ENCODE measurements at regions not wholly inside any gene's neighbourhood (a gene's known extent, or its start where the extent isn't known, plus 50 kb on each side); places are given as distances from the start of the nearest gene placed in this dataset.

- no peaks in the 10 kb centered on the region for H3K36me3 ChIP-seq (ENCODE audit: low read length)
- no peak overlapping the region for H3K27ac ChIP-seq (ENCODE audit: low read depth, low read length)
- H3K9me2 ChIP-seq (replicated peaks; ENCODE audit: insufficient read depth, low read length): no peaks in the 10 kb centered on the region
- H3K9ac ChIP-seq (ENCODE audit: low read length): no peak overlapping the region
- no peaks in the 10 kb centered on the region for H3K79me2 ChIP-seq (ENCODE audit: insufficient read depth, low read length)
- no peaks in the 10 kb centered on the region for H3K9me3 ChIP-seq (ENCODE audit: insufficient read depth, low read length)
- TF ChIP-seq EZH2phosphoT487 (conservative IDR thresholded peaks at IDR 0.05; ENCODE audit: low read length): no peak
- TF ChIP-seq CTCF (IDR thresholded peaks at IDR 0.05; ENCODE audit: insufficient read depth, low read length, poor library complexity, severe bottlenecking): no peak
- no peak overlapping the region for H3K4me3 ChIP-seq (ENCODE audit: insufficient read depth, low read length, poor library complexity, severe bottlenecking)
- no peaks in the 10 kb centered on the region for H4K20me1 ChIP-seq (ENCODE audit: low read depth, low read length)
- no peak overlapping the region for H2AFZ ChIP-seq (ENCODE audit: low read depth, low read length, severe bottlenecking)
- H3F3A ChIP-seq (ENCODE audit: insufficient read depth): no peaks in the 10 kb centered on the region
- no peaks in the 10 kb centered on the region for H3K27me3 ChIP-seq (ENCODE audit: low read length)
- H3K4me2 ChIP-seq (ENCODE audit: low read depth, low read length, poor library complexity, severe bottlenecking): no peak overlapping the region
Measured at GRCh38 chrX:25279510-25279909, 263.7 kb upstream of the ARX start.

GRCh38 chrX:25278341-25278740 is 262.6 kb upstream of the ARX start:
- Histone ChIP-seq H3K27ac (ENCODE audit: low read depth, low read length) (no peak overlapping the region), H3K4me2 (ENCODE audit: low read depth, low read length, poor library complexity, severe bottlenecking) (no peak overlapping the region), H3K9me3 (ENCODE audit: insufficient read depth, low read length) (no peaks in the 10 kb centered on the region), H3F3A (ENCODE audit: insufficient read depth) (no peaks in the 10 kb centered on the region), H3K27me3 (ENCODE audit: low read length) (no peaks in the 10 kb centered on the region), H3K4me3 (ENCODE audit: insufficient read depth, low read length, poor library complexity, severe bottlenecking) (no peak overlapping the region), H3K9me2 (replicated peaks; ENCODE audit: insufficient read depth, low read length) (no peaks in the 10 kb centered on the region), H4K20me1 (ENCODE audit: low read depth, low read length) (no peaks in the 10 kb centered on the region), H3K9ac (ENCODE audit: low read length) (no peak overlapping the region), H3K36me3 (ENCODE audit: low read length) (no peaks in the 10 kb centered on the region), H3K79me2 (ENCODE audit: insufficient read depth, low read length) (no peaks in the 10 kb centered on the region), H2AFZ (ENCODE audit: low read depth, low read length, severe bottlenecking) (no peak overlapping the region)
- TF ChIP-seq CTCF (IDR thresholded peaks at IDR 0.05; ENCODE audit: insufficient read depth, low read length, poor library complexity, severe bottlenecking) (no peak), EZH2phosphoT487 (conservative IDR thresholded peaks at IDR 0.05; ENCODE audit: low read length) (no peak)

- Histone ChIP-seq H3K27me3 (ENCODE audit: low read length) (no peaks in the 10 kb centered on the region), H3K36me3 (ENCODE audit: low read length) (no peaks in the 10 kb centered on the region), H3F3A (ENCODE audit: insufficient read depth) (no peaks in the 10 kb centered on the region), H3K4me3 (ENCODE audit: insufficient read depth, low read length, poor library complexity, severe bottlenecking) (no peak overlapping the region), H3K9ac (ENCODE audit: low read length) (no peak overlapping the region), H2AFZ (ENCODE audit: low read depth, low read length, severe bottlenecking) (no peak overlapping the region), H3K9me2 (replicated peaks; ENCODE audit: insufficient read depth, low read length) (no peaks in the 10 kb centered on the region), H3K4me2 (ENCODE audit: low read depth, low read length, poor library complexity, severe bottlenecking) (no peak overlapping the region), H4K20me1 (ENCODE audit: low read depth, low read length) (no peaks in the 10 kb centered on the region), H3K9me3 (ENCODE audit: insufficient read depth, low read length) (no peaks in the 10 kb centered on the region), H3K79me2 (ENCODE audit: insufficient read depth, low read length) (no peaks in the 10 kb centered on the region), H3K27ac (ENCODE audit: low read depth, low read length) (no peak overlapping the region)
- TF ChIP-seq CTCF (IDR thresholded peaks at IDR 0.05; ENCODE audit: insufficient read depth, low read length, poor library complexity, severe bottlenecking) (no peak), EZH2phosphoT487 (conservative IDR thresholded peaks at IDR 0.05; ENCODE audit: low read length) (no peak)
Measured at GRCh38 chrX:25277574-25277973, 261.8 kb upstream of the ARX start.

- H3F3A ChIP-seq (ENCODE audit: insufficient read depth): no peaks in the 10 kb centered on the region
- no peak overlapping the region for H3K27ac ChIP-seq (ENCODE audit: low read depth, low read length)
Measured at GRCh38 chrX:25275159-25275558, 259.4 kb upstream of the ARX start.

More at GRCh38 chrX:25275159-25275558, 259.4 kb upstream of the ARX start:
- Histone ChIP-seq H3K36me3 (ENCODE audit: low read length) (no peaks in the 10 kb centered on the region), H3K9me2 (replicated peaks; ENCODE audit: insufficient read depth, low read length) (no peaks in the 10 kb centered on the region), H3K27me3 (ENCODE audit: low read length) (no peaks in the 10 kb centered on the region), H3K79me2 (ENCODE audit: insufficient read depth, low read length) (no peaks in the 10 kb centered on the region), H4K20me1 (ENCODE audit: low read depth, low read length) (no peaks in the 10 kb centered on the region), H3K9me3 (ENCODE audit: insufficient read depth, low read length) (no peaks in the 10 kb centered on the region), H2AFZ (ENCODE audit: low read depth, low read length, severe bottlenecking) (no peak overlapping the region), H3K4me3 (ENCODE audit: insufficient read depth, low read length, poor library complexity, severe bottlenecking) (no peak overlapping the region), H3K9ac (ENCODE audit: low read length) (no peak overlapping the region), H3K4me2 (ENCODE audit: low read depth, low read length, poor library complexity, severe bottlenecking) (no peak overlapping the region)
- TF ChIP-seq EZH2phosphoT487 (conservative IDR thresholded peaks at IDR 0.05; ENCODE audit: low read length): no peak
- no peak for TF ChIP-seq CTCF (IDR thresholded peaks at IDR 0.05; ENCODE audit: insufficient read depth, low read length, poor library complexity, severe bottlenecking)
